Esophagus mucosa (tissue), 1 donor: ENCODE measurements at regions not wholly inside any gene's neighbourhood (a gene's known extent, or its start where the extent isn't known, plus 50 kb on each side); places are given as distances from the start of the nearest gene placed in this dataset.
"Not testable (repeated sequence)": the region's sequence is repeated elsewhere in the genome, so short reads cannot be mapped to it uniquely, and the experiment has no call there.

Experiments used
- ATAC-seq: fragments of 200-7000 bp; cut with Tn5 transposase; one replicate; pipeline ENCODE4 v1.9.1; 2020
- donor health status: DM: yes; HTN: yes; CAD: no.

DNA sequence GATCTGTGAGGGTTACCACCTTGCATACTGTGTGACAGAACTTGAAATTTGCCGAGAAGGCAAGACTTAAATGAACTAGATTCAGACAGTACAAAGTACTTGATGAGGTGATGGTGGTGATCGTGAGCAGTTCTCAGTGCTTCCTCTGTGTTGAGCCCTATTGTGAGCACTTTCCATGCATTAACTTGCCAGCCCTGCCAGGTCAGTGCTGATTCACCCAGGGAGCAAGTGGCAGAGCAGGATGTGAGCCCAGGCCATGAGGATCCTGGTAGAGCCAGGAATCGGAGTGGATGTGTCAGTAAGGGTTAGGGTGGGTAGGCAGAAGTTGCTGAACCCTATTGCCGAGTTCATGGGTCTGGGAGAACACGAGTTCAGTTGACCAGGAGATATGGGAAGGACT, 4545.7 kb upstream of the TPTE start:
- peak; percentile 86 for ATAC-seq

GRCh38 chr21:5997586-5997985, 4523.8 kb upstream of the TPTE start:
- ATAC-seq: not testable (repeated sequence)

DNA sequence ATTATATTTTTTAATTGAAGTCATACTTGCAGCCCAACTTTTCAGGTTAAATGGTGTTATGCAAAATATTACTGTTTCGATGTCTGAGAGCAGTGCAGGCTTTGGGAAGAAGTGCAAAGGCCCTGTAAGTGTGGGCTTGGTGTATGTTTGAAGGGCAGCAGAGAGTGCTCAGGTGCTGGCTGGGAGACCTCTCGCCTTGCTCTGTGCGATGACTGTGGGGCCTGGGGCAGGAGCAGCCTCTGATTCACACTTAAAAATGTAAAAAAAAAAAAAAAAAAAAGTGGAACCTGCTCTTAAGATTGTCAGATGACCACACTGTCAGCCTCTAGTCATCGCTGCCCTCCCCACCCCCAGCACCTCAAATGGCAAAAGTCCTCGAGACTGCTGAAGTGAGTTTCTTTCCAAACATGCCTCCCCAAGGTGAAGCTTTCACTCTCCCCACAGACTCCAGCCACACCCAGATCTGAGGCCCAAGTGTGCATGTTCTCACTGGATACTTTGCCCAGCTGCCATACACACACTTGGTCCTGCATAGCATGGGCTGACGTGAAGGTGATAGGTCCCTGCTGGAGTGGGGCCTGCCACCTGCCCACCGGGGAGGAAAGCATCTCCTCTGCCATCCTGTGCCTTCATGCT, 4505.8 kb upstream of the TPTE start:
- ATAC-seq: peak; percentile 33

DNA sequence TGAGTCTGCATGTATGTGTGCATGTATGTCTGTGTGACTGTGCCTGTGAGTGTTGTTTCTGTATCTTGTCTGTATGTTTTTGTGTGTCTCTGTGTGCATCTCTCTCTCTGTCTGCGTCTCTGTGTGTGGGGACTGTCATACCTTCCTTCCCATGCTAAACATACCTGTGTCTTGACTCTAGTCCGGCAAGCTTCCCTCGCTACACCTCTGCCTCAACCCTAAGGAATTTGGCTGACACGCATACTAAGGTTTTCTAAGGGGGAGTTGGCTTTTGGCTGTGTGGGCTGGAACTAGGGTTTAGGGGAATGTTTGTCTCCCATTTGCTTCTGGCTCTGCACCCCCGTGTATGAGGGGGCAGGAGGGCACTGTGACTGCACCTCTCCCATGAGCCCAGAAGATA, 4500.9 kb upstream of the TPTE start:
- peak; percentile 44 for ATAC-seq

DNA sequence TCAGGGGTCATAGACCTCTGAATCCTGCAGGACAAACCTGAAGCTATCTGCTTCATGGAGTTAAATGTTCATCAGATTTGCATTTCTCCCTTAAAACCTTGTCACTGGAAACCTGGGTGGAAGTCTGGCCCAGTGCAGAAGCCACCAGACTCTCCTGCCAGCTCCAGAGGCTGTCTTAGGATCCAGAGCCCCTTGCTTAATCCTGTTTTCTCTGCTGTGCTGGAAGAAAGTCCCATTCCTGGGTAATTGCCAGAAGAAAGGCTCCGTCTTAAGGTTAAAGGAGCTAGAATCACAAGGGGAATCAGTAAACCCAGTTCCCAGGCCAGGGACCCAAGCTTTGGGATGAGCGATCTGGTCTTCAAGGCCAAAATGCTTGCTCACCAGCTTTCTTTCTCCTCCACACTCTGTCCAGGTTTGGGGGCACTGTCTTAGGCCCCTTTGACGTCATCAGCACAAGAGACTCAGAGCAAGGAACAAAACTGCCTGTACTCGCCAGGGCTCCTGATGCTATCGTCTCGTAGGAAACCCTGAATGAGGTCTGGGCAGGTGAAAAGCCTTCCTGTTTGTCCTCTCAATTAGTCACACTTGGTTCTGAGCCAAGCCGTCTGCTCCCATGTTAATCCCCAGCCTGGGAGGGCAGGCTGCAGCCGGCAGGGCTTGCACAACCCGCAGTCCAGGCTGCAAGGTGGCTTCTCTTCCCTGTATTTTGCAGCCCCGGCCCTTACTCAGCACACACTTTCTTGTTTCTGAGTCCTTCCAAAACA, 4500.2 kb upstream of the TPTE start:
- peak; percentile 89 for ATAC-seq

DNA sequence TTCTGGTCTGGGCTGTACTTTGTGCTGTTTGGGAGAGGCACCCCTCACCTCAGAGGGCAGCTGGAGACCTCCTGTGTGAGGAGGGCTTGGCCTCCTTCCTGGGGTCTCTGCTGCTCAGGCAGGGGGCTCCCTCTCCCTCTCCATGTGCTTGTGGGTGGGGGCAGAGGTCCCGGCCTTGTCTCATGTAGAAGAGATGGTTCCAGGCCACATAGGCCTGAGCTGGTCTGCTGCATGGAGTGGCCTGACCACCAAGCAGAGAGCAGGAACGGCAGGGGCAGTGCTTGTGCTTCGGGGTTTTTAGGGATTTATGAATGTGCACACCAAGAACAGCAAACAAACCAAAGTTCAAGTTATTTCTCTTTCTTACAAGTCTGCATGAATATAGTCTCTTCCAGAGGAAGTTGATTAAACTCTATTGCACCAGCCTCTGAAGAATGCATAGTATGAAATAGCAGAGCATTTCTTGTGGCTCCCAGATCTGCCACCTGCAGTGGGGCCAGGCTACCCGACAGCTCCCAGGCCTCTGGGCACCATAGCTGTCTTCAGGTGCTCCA, 4499.6 kb upstream of the TPTE start:
- not testable (repeated sequence) for ATAC-seq

DNA sequence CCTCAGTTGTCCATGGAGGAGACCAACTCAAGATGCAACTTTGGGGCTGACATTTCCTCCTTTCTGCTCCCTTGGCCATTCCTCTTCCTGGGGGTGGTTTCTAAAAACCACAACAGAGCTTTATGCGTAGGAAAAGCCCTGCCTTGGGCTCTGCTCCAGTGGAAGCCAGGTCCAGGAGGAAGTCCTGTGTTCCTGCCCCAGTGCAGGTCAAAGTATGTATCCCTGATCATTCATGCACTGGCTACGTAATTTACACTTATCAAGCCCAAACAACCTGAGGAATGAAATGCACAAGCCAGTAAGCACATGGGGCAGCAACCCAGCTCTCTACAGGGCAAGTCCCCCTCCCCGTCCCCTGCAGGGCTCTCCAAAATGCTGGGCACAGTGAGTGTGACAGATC, 4498.1 kb upstream of the TPTE start:
- not testable (repeated sequence) for ATAC-seq

DNA sequence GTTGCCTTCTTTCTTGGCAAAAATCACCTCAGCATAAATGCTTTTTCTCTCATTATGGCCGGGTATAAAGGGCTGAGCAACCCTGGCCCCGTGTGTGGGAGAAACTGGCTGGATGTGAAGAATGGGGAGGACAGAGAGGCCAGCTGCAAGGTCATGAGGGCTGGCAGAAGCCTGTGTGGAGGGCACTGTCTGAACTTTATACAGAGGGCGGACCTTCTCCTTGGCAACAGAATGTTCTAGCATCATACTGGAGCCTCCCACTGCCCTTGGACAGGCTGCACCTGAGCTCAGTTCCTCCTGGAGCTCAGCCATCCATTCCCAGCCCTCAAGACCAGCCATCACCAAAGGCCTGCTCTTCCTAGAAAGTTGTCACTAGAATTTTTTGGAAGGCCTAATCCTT, 4496.2 kb upstream of the TPTE start:
- not testable (repeated sequence) for ATAC-seq

DNA sequence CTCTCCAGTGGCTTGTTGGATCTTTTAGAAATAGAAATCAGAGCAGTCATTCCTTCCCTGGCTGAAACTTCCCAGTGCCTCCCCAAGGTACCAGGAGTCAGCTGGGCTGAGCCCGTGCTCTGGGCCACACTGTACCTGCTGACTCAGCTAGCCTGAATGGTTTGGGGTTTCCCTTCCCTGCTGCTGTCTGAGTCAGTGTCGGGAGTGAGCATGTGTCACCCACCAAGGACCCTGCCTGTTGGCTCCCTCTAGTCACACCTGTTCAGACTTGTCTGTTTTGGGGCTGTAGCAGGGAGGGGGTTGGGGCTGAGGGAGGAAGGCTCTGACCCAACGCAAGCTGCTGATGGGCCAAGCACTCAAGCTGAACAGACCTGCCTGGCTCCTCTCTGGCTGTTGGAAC, 4493.9 kb upstream of the TPTE start:
- peak; percentile 96 for ATAC-seq

- ATAC-seq: not testable (repeated sequence)
These were observed 4487.2 kb upstream of the TPTE start for GRCh38 chr21:6034124-6034678.

DNA sequence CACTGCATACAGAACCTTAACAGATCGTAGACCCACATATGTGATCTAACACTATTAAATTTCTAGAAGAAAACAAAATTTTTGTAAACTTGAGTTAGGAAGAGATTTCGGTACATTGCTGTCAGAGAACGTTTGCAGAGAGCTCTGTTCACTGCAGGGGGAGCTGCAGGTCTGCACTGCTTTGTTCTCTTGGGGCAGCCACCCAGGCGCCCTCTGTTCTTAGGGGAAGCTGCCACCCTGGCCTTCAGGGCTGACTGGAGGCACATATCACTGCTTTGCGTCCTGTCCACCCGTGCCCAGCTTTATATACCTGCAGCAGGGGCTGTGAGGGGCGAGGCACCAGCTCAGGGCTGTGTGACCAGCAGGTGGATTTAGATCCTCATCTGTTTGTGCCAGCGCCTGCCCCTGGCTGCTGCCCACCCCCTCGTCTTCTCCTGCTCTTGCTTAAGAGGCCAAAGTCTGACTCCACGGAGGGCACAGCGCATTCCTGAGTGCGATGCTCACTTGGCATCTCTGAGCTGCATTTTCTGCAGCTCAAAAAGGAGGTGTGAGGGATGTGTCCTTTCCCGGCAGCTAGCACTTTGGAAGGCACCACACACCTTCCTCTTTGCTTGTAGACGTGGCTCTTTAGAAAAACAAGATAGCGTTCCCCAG, 4486.4 kb upstream of the TPTE start:
- ATAC-seq: peak; percentile 54

- peak; percentile 88 for ATAC-seq
These were observed 4485.8 kb upstream of the TPTE start for GRCh38 chr21:6035474-6036155.

GRCh38 chr21:6039224-6039623, 4482.2 kb upstream of the TPTE start:
- ATAC-seq: not testable (repeated sequence)

- not testable (repeated sequence) for ATAC-seq
These were observed 4481.3 kb upstream of the TPTE start for GRCh38 chr21:6040095-6040494.

GRCh38 chr21:6043430-6044275, 4477.7 kb upstream of the TPTE start:
- ATAC-seq: peak; percentile 89

DNA sequence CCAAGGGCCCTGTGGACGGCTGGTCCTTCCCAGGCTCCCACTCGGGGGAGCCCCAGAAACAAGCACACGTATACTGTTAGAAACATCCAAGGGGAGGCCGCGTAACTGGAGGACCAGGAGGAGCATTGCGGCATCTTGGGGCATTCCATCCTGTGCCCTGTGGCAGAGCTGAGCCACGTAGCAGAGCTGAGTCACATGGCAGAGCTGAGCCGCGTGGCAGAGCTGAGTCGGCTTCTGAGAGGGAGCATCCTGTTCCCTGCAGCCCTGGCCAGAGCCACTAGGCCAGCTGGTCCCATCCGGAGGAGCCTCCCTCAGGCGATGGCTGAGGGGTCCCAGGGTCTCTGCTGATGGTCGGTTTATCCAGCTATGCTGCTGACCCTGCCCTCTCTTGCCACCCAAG, 4476.7 kb upstream of the TPTE start:
- ATAC-seq: peak; percentile 86

GRCh38 chr21:6049930-6050329, 4471.5 kb upstream of the TPTE start:
- ATAC-seq: peak; percentile 71

- peak; percentile 43 for ATAC-seq
These were observed 4469.3 kb upstream of the TPTE start for GRCh38 chr21:6052109-6052508.

- not testable (repeated sequence) for ATAC-seq
These were observed 4468.2 kb upstream of the TPTE start for GRCh38 chr21:6053145-6053544.

GRCh38 chr21:6058997-6059396, 4462.4 kb upstream of the TPTE start:
- not testable (repeated sequence) for ATAC-seq

- peak; percentile 90 for ATAC-seq
These were observed 4461.2 kb upstream of the TPTE start for GRCh38 chr21:6060054-6060681.
